H9 (cell line): ENCODE measurements at regions not wholly inside any gene's neighbourhood (a gene's known extent, or its start where the extent isn't known, plus 50 kb on each side); places are given as distances from the start of the nearest gene placed in this dataset.

Experiments used
- DNase-seq: peaks from one replicate; pipeline ENCODE4 v3.0.0-alpha.2; 2017
- H2AFZ ChIP-seq: one replicate; pipeline ENCODE4 v1.6.1; 2013; ENCODE audit warnings: mild to moderate bottlenecking, low read length, control low read depth, moderate library complexity
- H2AK5ac ChIP-seq: 2 replicates; pipeline ENCODE4 v1.6.1; 2013; ENCODE audit warnings: low read length, control low read depth, mixed read lengths; ENCODE audit not compliant: insufficient read length
- H2BK120ac ChIP-seq: one replicate; pipeline ENCODE4 v1.6.1; 2013; ENCODE audit warnings: low read depth, mild to moderate bottlenecking, low read length, control low read depth, inconsistent platforms; ENCODE audit not compliant: poor library complexity, severe bottlenecking
- H2BK12ac ChIP-seq: 2 replicates; pipeline ENCODE4 v1.6.1; 2013; ENCODE audit warnings: low read length, control low read depth, mixed read lengths, low read depth; ENCODE audit not compliant: insufficient read length
- H2BK15ac ChIP-seq: 2 replicates; pipeline ENCODE4 v1.6.1; 2013; ENCODE audit warnings: low read depth, low read length, control low read depth
- H2BK20ac ChIP-seq: one replicate; pipeline ENCODE4 v1.6.1; 2013; ENCODE audit warnings: low read depth, mild to moderate bottlenecking, low read length, control low read depth, inconsistent platforms; ENCODE audit not compliant: poor library complexity, severe bottlenecking
- H2BK5ac ChIP-seq: 2 replicates; pipeline ENCODE4 v1.6.1; 2013; ENCODE audit warnings: low read length, control low read depth, mixed read lengths; ENCODE audit not compliant: insufficient read length
- H3K14ac ChIP-seq: 2 replicates; pipeline ENCODE4 v1.6.1; 2013; ENCODE audit warnings: low read length, control low read depth; ENCODE audit not compliant: insufficient read depth
- H3K18ac ChIP-seq: 2 replicates; pipeline ENCODE4 v1.6.1; 2013; ENCODE audit warnings: low read depth, mild to moderate bottlenecking, mixed read lengths, low read length, control low read depth; ENCODE audit not compliant: insufficient read length
- H3K23ac ChIP-seq: 2 replicates; pipeline ENCODE4 v1.6.1; 2013; ENCODE audit warnings: low read length, control low read depth, mixed read lengths, low read depth; ENCODE audit not compliant: insufficient read length
- H3K23me2 ChIP-seq: 2 replicates; pipeline ENCODE4 v1.6.1; 2013; ENCODE audit warnings: low read depth, mild to moderate bottlenecking, mixed read lengths, low read length, control low read depth; ENCODE audit not compliant: insufficient read length, poor library complexity, severe bottlenecking
- H3K27ac ChIP-seq: 2 replicates; pipeline ENCODE4 v1.5.1; 2013; ENCODE audit warnings: low read length, control low read depth, mixed read lengths, low read depth; ENCODE audit not compliant: insufficient read length
- H3K27me3 ChIP-seq: 2 replicates; pipeline ENCODE4 v1.6.1; 2013; ENCODE audit warnings: low read length, control low read depth, inconsistent platforms; ENCODE audit not compliant: insufficient read depth
- H3K4ac ChIP-seq: 2 replicates; pipeline ENCODE4 v1.6.1; 2013; ENCODE audit warnings: low read depth, mild to moderate bottlenecking, control low read depth, inconsistent platforms, low read length, moderate library complexity
- H3K4me1 ChIP-seq: 2 replicates; pipeline ENCODE4 v1.6.1; 2013; ENCODE audit warnings: low read length, control low read depth, inconsistent platforms; ENCODE audit not compliant: insufficient read depth
- H3K4me2 ChIP-seq: 2 replicates; pipeline ENCODE4 v1.6.1; 2013; ENCODE audit warnings: low read length, control low read depth, mixed read lengths; ENCODE audit not compliant: insufficient read length, insufficient read depth
- H3K56ac ChIP-seq: 2 replicates; pipeline ENCODE4 v1.6.1; 2013; ENCODE audit warnings: low read depth, mild to moderate bottlenecking, mixed read lengths, low read length, control low read depth; ENCODE audit not compliant: insufficient read length
- H3K79me1 ChIP-seq: 2 replicates; pipeline ENCODE4 v1.6.1; 2013; ENCODE audit warnings: low read depth, mild to moderate bottlenecking, moderate library complexity, low read length, control low read depth, inconsistent platforms; ENCODE audit not compliant: insufficient read depth, poor library complexity, severe bottlenecking
- H3K79me2 ChIP-seq: 2 replicates; pipeline ENCODE4 v1.6.1; 2013; ENCODE audit warnings: low read length, control low read depth, inconsistent platforms; ENCODE audit not compliant: insufficient read depth
- H3K9ac ChIP-seq: 2 replicates; pipeline ENCODE4 v1.6.1; 2013; ENCODE audit warnings: low read length, control low read depth, mixed read lengths; ENCODE audit not compliant: insufficient read length; ENCODE audit errors: extremely low read depth
- H3K9me3 ChIP-seq: one replicate; pipeline ENCODE4 v1.6.1; 2013; ENCODE audit warnings: low read depth, low read length, inconsistent platforms; ENCODE audit not compliant: control insufficient read depth
- H3T11ph ChIP-seq: one replicate; pipeline ENCODE4 v1.6.1; 2013; ENCODE audit warnings: mild to moderate bottlenecking, low read length, control low read depth, inconsistent platforms
- H4K20me1 ChIP-seq: one replicate; pipeline ENCODE4 v1.6.1; 2013; ENCODE audit not compliant: control insufficient read depth, insufficient read length, insufficient read depth
- H4K5ac ChIP-seq: 2 replicates; pipeline ENCODE4 v1.6.1; 2013; ENCODE audit warnings: low read depth, mild to moderate bottlenecking, mixed read lengths, low read length, control low read depth; ENCODE audit not compliant: insufficient read length
- H4K8ac ChIP-seq: replicated peaks from 2 replicates; pipeline ENCODE4 v1.6.1; 2013; ENCODE audit warnings: low read length, control low read depth, mixed read lengths, low read depth; ENCODE audit not compliant: insufficient read length
- H4K91ac ChIP-seq: 2 replicates; pipeline ENCODE4 v1.6.1; 2013; ENCODE audit warnings: low read depth, mild to moderate bottlenecking, moderate library complexity, mixed read lengths, low read length, control low read depth; ENCODE audit not compliant: insufficient read length
- H3K27ac Mint-ChIP-seq, 3 experiments: 2 replicates in 2 of 3; 3 replicates in 1 of 3; pipeline ENCODE4 v1.8.0; 2020 to 2021; ENCODE audit warnings: mixed read lengths in 3 of 3, mild to moderate bottlenecking in 1 of 3, moderate library complexity in 1 of 3
- H3K27me3 Mint-ChIP-seq: 2 replicates; pipeline ENCODE4 v1.8.0; 2021; ENCODE audit warnings: low read depth, mild to moderate bottlenecking, moderate library complexity, mixed read lengths
- H3K36me3 Mint-ChIP-seq, 3 experiments: 2 replicates in 2 of 3; 3 replicates in 1 of 3; pipeline ENCODE4 v1.8.0; 2020 to 2021; ENCODE audit warnings: low read depth in 3 of 3, mixed read lengths in 3 of 3; ENCODE audit not compliant: insufficient read depth in 1 of 3
- H3K4me1 Mint-ChIP-seq, 2 experiments: 2 replicates each; pipeline ENCODE4 v1.8.0; 2020; ENCODE audit warnings: mixed read lengths in 2 of 2
- H3K4me3 Mint-ChIP-seq, 2 experiments: 2 replicates in 1 of 2; 3 replicates in 1 of 2; pipeline ENCODE4 v1.8.0; 2020 to 2021; ENCODE audit warnings: mild to moderate bottlenecking in 2 of 2, mixed read lengths in 2 of 2, moderate library complexity in 1 of 2
- H3K9me3 Mint-ChIP-seq, 2 experiments: 2 replicates in 1 of 2; 3 replicates in 1 of 2; pipeline ENCODE4 v1.8.0; 2020; ENCODE audit warnings: mild to moderate bottlenecking in 2 of 2, mixed read lengths in 2 of 2, moderate library complexity in 1 of 2
- WGBS: extraction: QIAGEN DNeasy Blood & Tissue Kit; methylation state at CpG from one replicate; pipeline ENCODE4 v1.1.7; 2013; ENCODE audit warnings: missing lambda C conversion rate, low lambda C conversion rate, mixed read lengths; ENCODE audit not compliant: insufficient read length; ENCODE audit errors: extremely low coverage; 5-methylcytosine and 5-hydroxymethylcytosine counted together
- TF ChIP-seq, protein P1 (sequence below): fragments of 200-600 bp; sonication (generic); conservative IDR thresholded peaks from 3 replicates; pipeline ENCODE4 v1.8.0; 2021; ENCODE audit warnings: antibody characterized with exemption, mild to moderate bottlenecking

- Histone ChIP-seq H2BK15ac (no peak overlapping the region), H2AK5ac (no peak overlapping the region), H3K79me1 (no peaks in the 10 kb centered on the region), H3K9ac (no peak overlapping the region), H2BK120ac (no peak overlapping the region), H4K8ac (no peak overlapping the region), H4K91ac (no peak overlapping the region), H3K27ac (no peak overlapping the region), H3K56ac (no peak overlapping the region), H4K20me1 (no peaks in the 10 kb centered on the region), H3K23me2 (no peaks in the 10 kb centered on the region), H2BK5ac (no peak overlapping the region), H3K4ac (no peak overlapping the region), H4K5ac (no peak overlapping the region), H3K79me2 (no peaks in the 10 kb centered on the region), H3K23ac (no peak overlapping the region), H3K18ac (no peak overlapping the region), H3K4me1 (no peaks in the 10 kb centered on the region; the same call in 1 of the 2 replicates), H3K4me2 (no peak overlapping the region), H2BK12ac (no peak overlapping the region), H3K14ac (no peak overlapping the region), H2BK20ac (no peak overlapping the region), H3T11ph (no peak overlapping the region), H2AFZ (no peak overlapping the region), H3K9me3 (no peaks in the 10 kb centered on the region), H3K27me3 (no peaks in the 10 kb centered on the region)
- peak overlapping the region in 1 of 2 experiments; percentile 22; a peak in 1 of 5 replicates for H3K4me3 Mint-ChIP-seq
- no CpG with 5 or more reads among the region's 16 CpGs for WGBS
- no peak for DNase-seq
- H3K4me1 Mint-ChIP-seq = peaks cover 11 to 15% of the 10 kb centered on the region in 2 experiments
- H3K36me3 Mint-ChIP-seq = no peaks in the 10 kb centered on the region; a peak in 2 of 7 replicates
- TF ChIP-seq, protein P1, sequence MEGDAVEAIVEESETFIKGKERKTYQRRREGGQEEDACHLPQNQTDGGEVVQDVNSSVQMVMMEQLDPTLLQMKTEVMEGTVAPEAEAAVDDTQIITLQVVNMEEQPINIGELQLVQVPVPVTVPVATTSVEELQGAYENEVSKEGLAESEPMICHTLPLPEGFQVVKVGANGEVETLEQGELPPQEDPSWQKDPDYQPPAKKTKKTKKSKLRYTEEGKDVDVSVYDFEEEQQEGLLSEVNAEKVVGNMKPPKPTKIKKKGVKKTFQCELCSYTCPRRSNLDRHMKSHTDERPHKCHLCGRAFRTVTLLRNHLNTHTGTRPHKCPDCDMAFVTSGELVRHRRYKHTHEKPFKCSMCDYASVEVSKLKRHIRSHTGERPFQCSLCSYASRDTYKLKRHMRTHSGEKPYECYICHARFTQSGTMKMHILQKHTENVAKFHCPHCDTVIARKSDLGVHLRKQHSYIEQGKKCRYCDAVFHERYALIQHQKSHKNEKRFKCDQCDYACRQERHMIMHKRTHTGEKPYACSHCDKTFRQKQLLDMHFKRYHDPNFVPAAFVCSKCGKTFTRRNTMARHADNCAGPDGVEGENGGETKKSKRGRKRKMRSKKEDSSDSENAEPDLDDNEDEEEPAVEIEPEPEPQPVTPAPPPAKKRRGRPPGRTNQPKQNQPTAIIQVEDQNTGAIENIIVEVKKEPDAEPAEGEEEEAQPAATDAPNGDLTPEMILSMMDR = no peak
- peaks cover 1% of the 10 kb centered on the region; the same call in 1 of the 2 replicates for H3K27me3 Mint-ChIP-seq
- H3K27ac Mint-ChIP-seq = no peak overlapping the region
- H3K9me3 Mint-ChIP-seq = peaks cover 0 to 2% of the 10 kb centered on the region in 2 experiments; a peak in 1 of 5 replicates
Measured at GRCh38 chr2:128544321-128545037, 225.8 kb upstream of the HS6ST1 start.
